Esophagus muscularis mucosa (tissue), 3 donors: ENCODE measurements at regions not wholly inside any gene's neighbourhood (a gene's known extent, or its start where the extent isn't known, plus 50 kb on each side); places are given as distances from the start of the nearest gene placed in this dataset.

ENCODE experiments used
- POLR2A ChIP-seq: fragments of 450-650 bp; IDR thresholded peaks from one replicate; pipeline ENCODE4 v1.6.1; 2017; ENCODE audit warnings: antibody characterized with exemption, moderate library complexity, mild to moderate bottlenecking, low read depth
- POLR2AphosphoS5 ChIP-seq, 2 donors: sonication (generic); formaldehyde crosslinking; IDR thresholded peaks; one replicate each; pipeline ENCODE4 v1.6.1; 2017; ENCODE audit warnings: antibody characterized with exemption in 2 of 2
- TF ChIP-seq, protein P1 (sequence below), 3 experiments: fragments of 200-600 bp in 2 of 3; fragments of 450-650 bp in 1 of 3; sonication (generic) in 2 of 3; IDR thresholded peaks; one replicate each; pipeline ENCODE4 v1.5.1; 2017 to 2019; ENCODE audit warnings: antibody characterized with exemption in 3 of 3, mild to moderate bottlenecking in 2 of 3, moderate library complexity in 1 of 3

GRCh38 chr6:105849746-105850145, 236.4 kb upstream of the PRDM1 start:
- TF ChIP-seq, protein P1, sequence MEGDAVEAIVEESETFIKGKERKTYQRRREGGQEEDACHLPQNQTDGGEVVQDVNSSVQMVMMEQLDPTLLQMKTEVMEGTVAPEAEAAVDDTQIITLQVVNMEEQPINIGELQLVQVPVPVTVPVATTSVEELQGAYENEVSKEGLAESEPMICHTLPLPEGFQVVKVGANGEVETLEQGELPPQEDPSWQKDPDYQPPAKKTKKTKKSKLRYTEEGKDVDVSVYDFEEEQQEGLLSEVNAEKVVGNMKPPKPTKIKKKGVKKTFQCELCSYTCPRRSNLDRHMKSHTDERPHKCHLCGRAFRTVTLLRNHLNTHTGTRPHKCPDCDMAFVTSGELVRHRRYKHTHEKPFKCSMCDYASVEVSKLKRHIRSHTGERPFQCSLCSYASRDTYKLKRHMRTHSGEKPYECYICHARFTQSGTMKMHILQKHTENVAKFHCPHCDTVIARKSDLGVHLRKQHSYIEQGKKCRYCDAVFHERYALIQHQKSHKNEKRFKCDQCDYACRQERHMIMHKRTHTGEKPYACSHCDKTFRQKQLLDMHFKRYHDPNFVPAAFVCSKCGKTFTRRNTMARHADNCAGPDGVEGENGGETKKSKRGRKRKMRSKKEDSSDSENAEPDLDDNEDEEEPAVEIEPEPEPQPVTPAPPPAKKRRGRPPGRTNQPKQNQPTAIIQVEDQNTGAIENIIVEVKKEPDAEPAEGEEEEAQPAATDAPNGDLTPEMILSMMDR (IDR thresholded peaks at IDR 0.05): no peak
- TF ChIP-seq POLR2A (no peak), POLR2AphosphoS5 (IDR thresholded peaks at IDR 0.05) (no peak)
